Urothelium cell line (cell line): ENCODE measurements at regions not wholly inside any gene's neighbourhood (a gene's known extent, or its start where the extent isn't known, plus 50 kb on each side); places are given as distances from the start of the nearest gene placed in this dataset.

Experiments
- DNase-seq: peaks from one replicate; pipeline ENCODE4 v3.0.0; 2011; ENCODE audit warnings: low spot score, mixed read lengths
- FAIRE-seq: peaks from 2 replicates; lab custom pipeline; 2011; peaks lifted over from hg19 to GRCh38; lab: Jason Lieb, UNC

GRCh38 chr2:237213315-237214022 is 127.8 kb downstream of the COPS8 start:
- peak; percentile 75 for DNase-seq
- no peak for FAIRE-seq

- no peak for DNase-seq
- no peak for FAIRE-seq
These were observed 128.5 kb downstream of the COPS8 start for GRCh38 chr2:237214030-237214675.

GRCh38 chr2:237214963-237215362 is 129.3 kb downstream of the COPS8 start:
- FAIRE-seq (no peak), DNase-seq (no peak)

- no peak for DNase-seq
- no peak for FAIRE-seq
These were observed 132.4 kb downstream of the COPS8 start for GRCh38 chr2:237217995-237218616.

GRCh38 chr2:237218756-237219155 is 133.1 kb downstream of the COPS8 start:
- FAIRE-seq (no peak), DNase-seq (no peak)

GRCh38 chr2:237219826-237220225 is 134.1 kb downstream of the COPS8 start:
- FAIRE-seq: no peak
- DNase-seq: no peak

GRCh38 chr2:237221443-237221842 is 135.8 kb downstream of the COPS8 start:
- FAIRE-seq (no peak), DNase-seq (no peak)

- peak; percentile 68 for FAIRE-seq
- DNase-seq: peak; percentile 61
These were observed 136.5 kb downstream of the COPS8 start for GRCh38 chr2:237222178-237222577.

- DNase-seq: no peak
- FAIRE-seq: no peak
These were observed 136.9 kb downstream of the COPS8 start for GRCh38 chr2:237222601-237223041.

- peak; percentile 84 for FAIRE-seq
- DNase-seq: peak; percentile 78
These were observed 137.6 kb downstream of the COPS8 start for GRCh38 chr2:237223201-237223861.

GRCh38 chr2:237227190-237227589 is 141.5 kb downstream of the COPS8 start:
- DNase-seq (no peak), FAIRE-seq (no peak)

- DNase-seq (peak; percentile 78), FAIRE-seq (peak; percentile 83)
These were observed 142.0 kb downstream of the COPS8 start for GRCh38 chr2:237227592-237228280.

- no peak for DNase-seq
- no peak for FAIRE-seq
These were observed 142.6 kb downstream of the COPS8 start for GRCh38 chr2:237228281-237228625.

- no peak for FAIRE-seq
- DNase-seq: no peak
These were observed 144.2 kb downstream of the COPS8 start for GRCh38 chr2:237229905-237230304.

GRCh38 chr2:237230355-237230754 is 144.7 kb downstream of the COPS8 start:
- no peak for DNase-seq
- no peak for FAIRE-seq

GRCh38 chr2:237231593-237231992 is 145.9 kb downstream of the COPS8 start:
- FAIRE-seq: no peak
- DNase-seq: no peak

- FAIRE-seq: no peak
These were observed 146.5 kb downstream of the COPS8 start for GRCh38 chr2:237232166-237232565.

GRCh38 chr2:237234268-237234667 is 148.6 kb downstream of the COPS8 start:
- FAIRE-seq (no peak), DNase-seq (no peak)

More at GRCh38 chr2:237232166-237232565, 146.5 kb downstream of the COPS8 start:
- DNase-seq: no peak

- DNase-seq: peak; percentile 64
These were observed 149.8 kb downstream of the COPS8 start for GRCh38 chr2:237235383-237236095.

GRCh38 chr2:237236188-237236587 is 150.5 kb downstream of the COPS8 start:
- DNase-seq (no peak), FAIRE-seq (no peak)

More at GRCh38 chr2:237235383-237236095, 149.8 kb downstream of the COPS8 start:
- FAIRE-seq: peak; percentile 53
